Activated naive CD8-positive, alpha-beta T cell treated with anti-CD3 and anti-CD28 coated beads for 36 hours (primary cell): ENCODE measurements at regions not wholly inside any gene's neighbourhood (a gene's known extent, or its start where the extent isn't known, plus 50 kb on each side); places are given as distances from the start of the nearest gene placed in this dataset.
"Not testable (repeated sequence)": the region's sequence is repeated elsewhere in the genome, so short reads cannot be mapped to it uniquely, and the experiment has no call there.

Experiments
- DNase-seq: peaks from one replicate; pipeline ENCODE4 v3.0.0; 2021
- H3K27ac Mint-ChIP-seq: one replicate; pipeline ENCODE4 v1.8.0; 2022; ENCODE audit warnings: mild to moderate bottlenecking, moderate library complexity, mixed read lengths
- H3K27me3 Mint-ChIP-seq: one replicate; pipeline ENCODE4 v1.8.0; 2022; ENCODE audit warnings: mild to moderate bottlenecking, mixed read lengths
- H3K36me3 Mint-ChIP-seq: one replicate; pipeline ENCODE4 v1.8.0; 2021; ENCODE audit warnings: mild to moderate bottlenecking, mixed read lengths
- H3K4me1 Mint-ChIP-seq: one replicate; pipeline ENCODE4 v1.8.0; 2021; ENCODE audit warnings: mixed read lengths
- H3K4me3 Mint-ChIP-seq: one replicate; pipeline ENCODE4 v1.8.0; 2022; ENCODE audit warnings: mild to moderate bottlenecking, moderate library complexity, mixed read lengths
- H3K9me3 Mint-ChIP-seq: one replicate; pipeline ENCODE4 v1.8.0; 2022; ENCODE audit warnings: mixed read lengths

DNA sequence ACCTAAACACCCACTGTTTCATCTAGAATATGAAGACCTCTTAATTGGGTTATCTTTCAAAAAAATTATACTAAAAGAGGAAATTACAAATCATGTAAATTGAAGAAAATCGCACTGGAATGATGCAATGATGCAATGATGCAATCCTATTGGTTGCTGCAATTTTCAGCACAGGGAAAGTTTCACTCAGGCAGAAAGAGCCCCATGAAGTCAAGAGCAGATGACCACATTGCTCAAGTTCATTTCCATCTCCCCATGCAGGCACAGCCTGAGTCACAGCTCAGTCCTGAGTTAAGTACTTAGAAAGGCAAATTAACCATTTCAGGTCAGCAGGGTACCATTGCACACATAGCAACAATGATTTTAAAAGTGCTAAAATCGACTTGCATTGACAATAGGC lies 180.3 kb upstream of the MYO3A start:
- H3K27me3 Mint-ChIP-seq: no peaks in the 10 kb centered on the region
- DNase-seq: no peak
- H3K4me1 Mint-ChIP-seq: no peaks in the 10 kb centered on the region
- no peak overlapping the region for H3K4me3 Mint-ChIP-seq
- H3K9me3 Mint-ChIP-seq: no peaks in the 10 kb centered on the region
- no peak overlapping the region for H3K27ac Mint-ChIP-seq
- no peaks in the 10 kb centered on the region for H3K36me3 Mint-ChIP-seq

DNA sequence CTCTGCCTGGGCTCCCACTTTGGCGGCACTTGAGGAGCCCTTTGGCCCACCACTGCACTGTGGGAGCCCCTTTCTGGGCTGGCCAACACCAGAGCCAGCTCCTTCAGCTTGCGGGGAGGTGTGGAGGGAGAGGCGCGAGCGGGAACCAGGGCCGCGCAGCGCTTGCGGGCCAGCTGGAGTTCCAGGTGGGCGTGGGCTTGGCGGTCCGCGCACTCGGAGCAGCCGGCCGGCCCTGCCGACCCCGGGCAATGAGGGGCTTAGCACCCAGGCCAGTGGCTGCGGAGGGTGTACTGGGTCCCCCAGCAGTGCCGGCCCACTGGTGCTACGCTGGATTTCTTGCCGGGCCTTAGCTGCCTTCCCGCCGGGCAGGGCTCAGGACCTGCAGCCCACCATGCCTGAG lies 178.2 kb upstream of the MYO3A start:
- not testable (repeated sequence) for H3K4me1 Mint-ChIP-seq, H3K27ac Mint-ChIP-seq, H3K36me3 Mint-ChIP-seq, H3K27me3 Mint-ChIP-seq, H3K4me3 Mint-ChIP-seq, DNase-seq, H3K9me3 Mint-ChIP-seq

DNA sequence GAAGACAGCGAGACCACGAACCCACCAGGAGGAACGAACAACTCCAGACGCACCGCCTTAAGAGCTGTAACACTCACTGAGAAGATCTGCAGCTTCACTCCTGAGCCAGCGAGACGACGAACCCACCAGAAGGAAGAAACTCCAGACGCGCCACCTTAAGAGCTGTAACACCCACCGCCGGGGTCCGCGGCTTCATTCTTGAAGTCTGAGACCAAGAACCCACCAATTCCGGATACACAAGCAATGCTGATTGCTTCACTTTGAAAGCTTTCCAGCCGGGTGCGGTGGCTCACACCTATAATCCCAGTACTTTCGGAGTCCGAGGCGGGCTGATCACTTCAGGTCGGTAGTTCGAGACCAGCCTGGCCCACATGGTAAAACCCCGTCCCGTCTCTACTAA lies 177.2 kb upstream of the MYO3A start:
- no peak overlapping the region for H3K27ac Mint-ChIP-seq
- H3K4me3 Mint-ChIP-seq: no peak overlapping the region
- no peaks in the 10 kb centered on the region for H3K36me3 Mint-ChIP-seq
- no peaks in the 10 kb centered on the region for H3K9me3 Mint-ChIP-seq
- no peak for DNase-seq
- no peaks in the 10 kb centered on the region for H3K4me1 Mint-ChIP-seq
- no peaks in the 10 kb centered on the region for H3K27me3 Mint-ChIP-seq

DNA sequence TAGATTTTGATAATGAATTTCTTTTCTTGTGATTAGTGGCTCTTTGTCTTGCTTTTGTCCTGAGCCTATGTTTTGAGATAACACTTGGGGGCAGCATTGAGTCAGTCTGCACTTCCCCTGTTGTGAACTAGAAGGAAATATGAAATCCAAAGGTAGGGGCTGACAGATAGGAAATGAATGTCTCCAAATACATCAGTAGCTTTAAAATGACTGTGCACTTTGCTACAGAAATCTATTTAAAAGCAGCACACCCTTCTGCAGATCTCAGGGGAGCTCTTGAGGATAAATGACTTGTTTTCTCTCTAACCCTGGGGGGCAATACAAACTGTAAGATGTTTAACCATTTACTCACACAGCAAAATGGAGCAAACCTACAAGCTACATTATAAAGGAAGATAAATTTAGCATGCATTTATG lies 176.0 kb upstream of the MYO3A start:
- Mint-ChIP-seq H3K9me3 (no peaks in the 10 kb centered on the region), H3K27me3 (peaks cover 3% of the 10 kb centered on the region), H3K4me3 (no peak overlapping the region), H3K4me1 (no peaks in the 10 kb centered on the region), H3K27ac (no peak overlapping the region), H3K36me3 (no peaks in the 10 kb centered on the region)
- DNase-seq: no peak

DNA sequence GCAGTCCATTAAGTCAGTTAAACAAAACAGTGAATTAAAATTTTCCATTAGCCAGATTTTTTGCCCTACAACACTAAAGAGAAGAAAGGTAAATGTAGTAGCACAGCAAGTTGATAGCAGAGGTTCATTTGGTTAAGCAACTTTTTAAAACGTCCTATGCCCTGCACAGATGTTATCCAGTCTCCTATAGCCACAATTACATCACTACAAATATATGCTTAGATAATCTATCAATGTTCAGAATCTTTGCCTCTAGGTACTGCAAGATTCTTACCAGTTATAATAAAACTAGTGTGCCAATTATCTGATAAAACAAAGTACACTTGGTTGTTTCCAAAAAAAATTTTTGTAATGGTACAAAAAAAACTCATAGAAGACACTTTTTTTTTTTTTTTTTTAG lies 175.5 kb upstream of the MYO3A start:
- Mint-ChIP-seq H3K9me3 (no peaks in the 10 kb centered on the region), H3K4me3 (no peak overlapping the region), H3K27ac (no peak overlapping the region), H3K27me3 (peaks cover 3% of the 10 kb centered on the region), H3K36me3 (no peaks in the 10 kb centered on the region), H3K4me1 (no peaks in the 10 kb centered on the region)
- DNase-seq: no peak

DNA sequence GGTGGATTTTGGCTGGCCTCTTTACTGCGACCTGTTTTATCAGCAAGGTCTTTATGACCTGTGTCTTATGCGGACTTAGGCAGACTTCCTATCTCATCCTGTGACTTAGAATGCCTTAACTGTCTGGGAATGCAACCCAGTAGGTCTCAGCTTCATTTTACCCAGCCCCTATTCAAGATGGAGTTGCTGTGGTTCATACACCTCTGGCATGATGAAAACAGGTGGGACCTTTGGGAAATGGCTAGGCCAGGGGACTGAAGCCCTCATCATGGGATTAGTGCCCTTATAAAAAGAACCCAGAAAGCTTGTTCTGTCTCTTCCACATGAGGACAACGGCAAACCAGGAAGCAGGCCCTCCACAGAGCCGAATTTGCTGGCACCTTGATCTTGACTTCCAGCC lies 172.1 kb upstream of the MYO3A start:
- H3K36me3 Mint-ChIP-seq: no peaks in the 10 kb centered on the region
- H3K27me3 Mint-ChIP-seq: peaks cover 25% of the 10 kb centered on the region
- H3K4me3 Mint-ChIP-seq: no peak overlapping the region
- H3K9me3 Mint-ChIP-seq: no peaks in the 10 kb centered on the region
- no peaks in the 10 kb centered on the region for H3K4me1 Mint-ChIP-seq
- H3K27ac Mint-ChIP-seq: no peak overlapping the region
- no peak for DNase-seq

DNA sequence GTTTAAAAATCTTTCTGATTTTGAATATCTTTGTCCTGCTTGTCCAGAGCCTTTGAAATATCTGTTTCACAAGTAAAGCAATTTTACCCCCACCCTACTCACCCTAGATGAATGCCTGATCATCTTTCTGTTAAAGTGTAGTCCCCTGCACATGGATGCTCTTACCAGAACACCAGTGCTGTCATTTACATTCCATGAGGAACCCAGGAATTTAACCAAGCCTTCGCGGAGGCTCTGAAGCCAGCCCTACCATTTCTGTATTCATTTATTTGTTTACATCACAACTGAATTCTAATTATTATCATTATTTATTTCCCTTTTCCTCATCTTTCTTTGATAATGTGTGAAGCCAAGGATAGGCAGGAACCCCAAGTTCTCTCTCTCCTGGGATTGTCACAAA lies 167.8 kb upstream of the MYO3A start:
- H3K4me1 Mint-ChIP-seq: no peaks in the 10 kb centered on the region
- H3K4me3 Mint-ChIP-seq: no peak overlapping the region
- H3K9me3 Mint-ChIP-seq: no peaks in the 10 kb centered on the region
- H3K27me3 Mint-ChIP-seq: peaks cover 33% of the 10 kb centered on the region
- no peak for DNase-seq
- no peaks in the 10 kb centered on the region for H3K36me3 Mint-ChIP-seq
- no peak overlapping the region for H3K27ac Mint-ChIP-seq

DNA sequence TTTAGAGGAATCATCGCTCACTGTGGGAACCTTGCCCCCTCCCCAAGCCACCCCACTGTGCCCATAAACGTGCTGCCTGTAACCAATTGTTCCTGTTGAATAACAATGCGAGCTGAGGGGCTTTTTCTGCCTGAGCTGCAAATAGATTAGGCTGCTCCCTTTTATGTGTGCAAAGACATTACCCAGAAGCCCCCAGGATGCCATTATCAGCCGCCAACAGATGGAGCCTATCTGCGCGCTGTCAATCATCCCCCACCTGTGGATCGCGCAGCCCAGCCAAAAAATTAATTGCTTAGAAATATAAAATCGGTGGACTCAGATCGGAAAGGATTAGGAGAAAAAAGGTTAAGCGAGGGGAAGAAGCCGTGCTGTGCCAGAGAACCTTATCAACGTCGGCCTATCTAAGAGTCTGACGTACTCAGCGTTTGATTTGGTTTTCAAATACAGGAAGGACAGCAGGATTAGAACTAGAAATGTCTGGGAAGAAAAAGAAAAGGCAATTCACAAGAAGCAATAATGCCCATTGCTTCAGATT lies 167.3 kb upstream of the MYO3A start:
- no peaks in the 10 kb centered on the region for H3K4me1 Mint-ChIP-seq
- no peaks in the 10 kb centered on the region for H3K9me3 Mint-ChIP-seq
- DNase-seq: no peak
- no peaks in the 10 kb centered on the region for H3K36me3 Mint-ChIP-seq
- H3K27me3 Mint-ChIP-seq: peaks cover 33% of the 10 kb centered on the region
- H3K27ac Mint-ChIP-seq: no peak overlapping the region
- no peak overlapping the region for H3K4me3 Mint-ChIP-seq

DNA sequence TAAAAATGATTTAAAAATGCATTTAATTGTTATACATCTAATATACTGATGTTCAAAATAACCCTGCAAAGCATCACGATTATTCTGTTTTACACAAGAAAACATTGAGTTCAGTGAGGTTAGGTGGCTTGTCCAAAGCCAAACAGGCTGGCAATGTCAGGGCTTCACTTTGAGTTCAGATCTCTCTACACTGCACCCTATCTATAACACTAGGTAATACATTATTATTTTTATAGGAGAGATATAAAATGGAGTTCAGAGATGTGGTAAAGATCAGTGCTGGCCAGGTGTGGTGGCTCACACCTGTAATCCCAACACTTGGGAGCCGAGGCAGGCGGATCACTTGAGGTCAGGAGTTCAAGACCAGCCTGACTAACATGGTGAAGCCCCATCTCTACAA lies 165.9 kb upstream of the MYO3A start:
- Mint-ChIP-seq H3K4me3 (no peak overlapping the region), H3K27ac (no peak overlapping the region), H3K4me1 (no peaks in the 10 kb centered on the region), H3K36me3 (no peaks in the 10 kb centered on the region), H3K27me3 (peaks cover 30% of the 10 kb centered on the region), H3K9me3 (no peaks in the 10 kb centered on the region)
- DNase-seq: no peak

DNA sequence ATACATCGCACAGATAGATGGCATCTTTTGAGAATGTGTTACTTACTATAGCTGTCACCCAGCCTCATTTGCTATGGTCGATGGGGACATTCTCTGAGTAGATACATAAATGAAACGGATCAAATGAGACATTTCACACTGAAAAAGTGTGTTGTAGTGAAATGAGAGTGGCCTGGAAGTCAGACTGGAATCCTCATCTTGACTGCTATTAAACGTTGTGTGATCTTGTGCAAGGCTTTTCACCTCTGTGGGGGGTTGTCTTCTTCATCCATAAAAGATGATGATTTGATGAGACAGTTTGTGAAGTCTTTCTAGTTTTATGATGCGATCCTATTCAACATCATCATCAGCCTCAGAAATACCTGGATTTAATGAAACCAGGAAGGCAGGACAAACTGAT lies 155.4 kb upstream of the MYO3A start:
- no peak overlapping the region for H3K27ac Mint-ChIP-seq
- H3K4me1 Mint-ChIP-seq: no peaks in the 10 kb centered on the region
- H3K4me3 Mint-ChIP-seq: no peak overlapping the region
- DNase-seq: no peak
- H3K9me3 Mint-ChIP-seq: no peaks in the 10 kb centered on the region
- peaks cover 3% of the 10 kb centered on the region for H3K27me3 Mint-ChIP-seq
- H3K36me3 Mint-ChIP-seq: no peaks in the 10 kb centered on the region

DNA sequence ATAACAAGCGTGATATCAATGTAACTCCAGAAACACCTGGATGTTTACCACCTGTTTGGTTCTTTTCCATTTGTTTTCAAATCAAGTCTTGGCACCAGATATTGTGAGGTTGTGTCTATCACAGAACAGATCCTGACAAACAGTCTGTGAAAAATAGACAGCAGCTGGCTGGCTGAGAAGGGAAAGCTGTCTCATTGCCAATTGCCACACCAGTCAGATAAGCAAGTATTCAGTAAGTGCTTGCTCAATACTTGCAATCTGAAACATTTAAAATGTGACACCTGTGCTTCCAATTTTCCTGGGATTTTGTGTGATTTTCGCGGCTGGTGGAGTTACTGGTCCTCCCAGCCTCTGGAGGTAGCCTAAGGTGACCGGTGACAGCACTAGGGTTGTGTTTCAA lies 147.9 kb upstream of the MYO3A start:
- H3K4me1 Mint-ChIP-seq: no peaks in the 10 kb centered on the region
- no peaks in the 10 kb centered on the region for H3K36me3 Mint-ChIP-seq
- DNase-seq: no peak
- no peak overlapping the region for H3K4me3 Mint-ChIP-seq
- no peaks in the 10 kb centered on the region for H3K9me3 Mint-ChIP-seq
- H3K27ac Mint-ChIP-seq: no peak overlapping the region
- peaks cover 21% of the 10 kb centered on the region for H3K27me3 Mint-ChIP-seq

DNA sequence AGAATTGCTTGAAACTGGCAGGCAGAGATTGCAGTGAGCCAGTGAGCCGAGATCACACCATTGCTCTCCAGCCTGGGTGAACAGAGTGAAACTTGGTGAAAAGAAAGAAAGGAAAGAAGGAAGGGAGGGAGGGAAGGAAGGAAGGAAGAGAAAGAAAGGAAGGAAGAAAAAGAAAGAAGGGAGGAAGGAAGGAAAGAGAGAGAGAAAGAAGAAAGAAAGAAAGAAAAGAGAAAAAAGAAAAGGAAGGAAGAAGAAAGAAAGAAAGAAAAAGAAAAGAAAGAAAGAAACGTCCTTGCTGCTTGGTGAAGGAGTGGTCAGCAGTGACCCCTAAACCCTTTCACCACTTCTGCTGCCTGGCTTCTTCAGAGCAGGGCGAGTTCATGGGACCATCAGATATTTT lies 147.1 kb upstream of the MYO3A start:
- H3K27me3 Mint-ChIP-seq: peaks cover 21% of the 10 kb centered on the region
- H3K9me3 Mint-ChIP-seq: no peaks in the 10 kb centered on the region
- H3K4me1 Mint-ChIP-seq: no peaks in the 10 kb centered on the region
- H3K4me3 Mint-ChIP-seq: no peak overlapping the region
- DNase-seq: no peak
- H3K27ac Mint-ChIP-seq: no peak overlapping the region
- H3K36me3 Mint-ChIP-seq: no peaks in the 10 kb centered on the region

DNA sequence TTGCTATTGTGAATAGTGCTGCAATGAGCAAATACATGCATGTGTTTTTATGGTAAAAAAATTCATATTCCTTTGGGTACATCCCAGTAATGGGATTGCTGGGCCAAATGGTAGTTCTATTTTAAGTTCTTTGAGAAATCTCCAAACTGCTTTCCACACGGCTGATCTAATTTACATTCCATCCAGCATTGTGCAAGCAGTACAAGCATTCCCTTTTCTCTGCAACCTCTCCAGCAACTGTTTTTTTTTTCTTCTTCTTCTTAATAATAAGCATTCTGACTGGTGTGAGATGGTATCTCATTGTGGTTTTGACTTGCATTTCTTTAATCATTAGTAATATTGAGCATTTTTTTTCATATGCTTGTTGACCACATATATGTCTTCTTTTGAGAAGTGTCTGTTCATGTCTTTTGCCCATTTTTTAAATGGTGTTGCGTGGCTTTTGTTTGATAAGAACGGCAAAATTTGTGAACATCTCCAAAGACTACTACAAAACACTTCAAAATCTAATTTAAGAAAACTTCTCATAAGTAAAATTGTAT lies 136.1 kb upstream of the MYO3A start:
- no peaks in the 10 kb centered on the region for H3K9me3 Mint-ChIP-seq
- no peak for DNase-seq
- no peaks in the 10 kb centered on the region for H3K36me3 Mint-ChIP-seq
- no peak overlapping the region for H3K4me3 Mint-ChIP-seq
- H3K4me1 Mint-ChIP-seq: no peaks in the 10 kb centered on the region
- no peak overlapping the region for H3K27ac Mint-ChIP-seq
- no peaks in the 10 kb centered on the region for H3K27me3 Mint-ChIP-seq

DNA sequence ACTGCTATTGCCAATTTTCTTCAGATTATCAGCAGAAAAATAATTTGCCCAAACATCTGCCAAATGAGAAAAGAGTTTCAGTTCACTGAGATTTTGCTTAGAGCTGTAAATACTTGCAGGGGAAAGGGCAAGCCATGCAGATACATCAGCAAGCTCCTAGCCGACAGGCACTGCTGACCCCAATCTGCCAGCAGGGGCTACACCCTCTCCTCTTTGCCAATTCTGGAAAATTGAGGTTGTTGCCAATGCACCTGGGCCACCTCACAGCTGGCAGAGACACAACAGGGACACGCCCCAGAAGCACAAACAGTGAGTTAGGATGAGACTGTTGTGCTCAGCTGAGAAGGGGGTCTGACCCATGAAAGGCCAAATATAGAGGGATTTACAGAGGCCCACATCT lies 129.5 kb upstream of the MYO3A start:
- no peak for DNase-seq
- Mint-ChIP-seq H3K9me3 (no peaks in the 10 kb centered on the region), H3K36me3 (no peaks in the 10 kb centered on the region), H3K27ac (no peak overlapping the region), H3K4me1 (no peaks in the 10 kb centered on the region), H3K4me3 (no peak overlapping the region), H3K27me3 (no peaks in the 10 kb centered on the region)

DNA sequence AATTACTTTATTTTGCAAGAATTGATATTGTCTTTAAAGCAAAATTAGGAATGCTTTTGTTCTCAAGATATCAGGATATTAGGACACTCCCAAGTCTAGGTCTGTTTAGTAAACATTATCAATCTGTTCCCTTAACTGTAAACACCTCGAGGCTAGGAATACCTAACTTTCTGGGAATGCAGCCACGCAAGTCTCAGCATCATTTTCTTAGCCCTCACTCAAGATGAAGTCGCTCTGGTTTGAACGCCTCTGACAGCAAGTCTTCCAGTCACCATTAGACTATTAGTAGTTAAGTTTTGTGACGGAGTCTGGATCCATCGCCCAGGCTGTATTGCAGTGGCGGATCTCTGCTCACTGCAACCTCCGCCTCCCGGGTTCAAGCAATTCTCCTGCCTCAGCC lies 128.0 kb upstream of the MYO3A start:
- no peak overlapping the region for H3K4me3 Mint-ChIP-seq
- H3K4me1 Mint-ChIP-seq: no peaks in the 10 kb centered on the region
- H3K36me3 Mint-ChIP-seq: no peaks in the 10 kb centered on the region
- H3K27ac Mint-ChIP-seq: no peak overlapping the region
- no peaks in the 10 kb centered on the region for H3K27me3 Mint-ChIP-seq
- DNase-seq: no peak
- H3K9me3 Mint-ChIP-seq: no peaks in the 10 kb centered on the region

DNA sequence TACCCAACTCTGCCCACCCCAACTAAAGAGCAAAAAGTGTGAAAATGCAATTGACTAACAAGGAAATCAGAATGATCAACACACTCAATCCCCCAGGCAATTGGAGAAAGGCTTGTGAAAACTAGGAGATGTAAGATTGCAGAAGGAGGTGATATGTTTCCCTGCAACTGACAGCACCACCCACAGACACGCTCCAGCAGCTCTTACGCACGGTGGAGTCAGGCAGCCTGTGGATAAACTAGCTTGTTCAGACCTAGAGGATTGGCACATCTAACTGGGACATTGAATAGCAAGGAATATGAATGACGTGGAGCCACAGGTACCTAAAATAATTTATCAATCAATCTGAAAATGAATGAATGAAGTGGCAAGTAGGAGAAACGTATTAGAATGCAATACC lies 125.7 kb upstream of the MYO3A start:
- DNase-seq: no peak
- Mint-ChIP-seq H3K27me3 (no peaks in the 10 kb centered on the region), H3K9me3 (no peaks in the 10 kb centered on the region), H3K27ac (no peak overlapping the region), H3K36me3 (no peaks in the 10 kb centered on the region), H3K4me1 (no peaks in the 10 kb centered on the region), H3K4me3 (no peak overlapping the region)
